H1 (cell line): ENCODE measurements at regions not wholly inside any gene's neighbourhood (a gene's known extent, or its start where the extent isn't known, plus 50 kb on each side); places are given as distances from the start of the nearest gene placed in this dataset.

Source experiments
- CTCF ChIA-PET: fragments of 300-600 bp; sonication (Branson Sonifier 250); formaldehyde crosslinking; loops from one replicate; lab custom pipeline; 2021; ENCODE audit not compliant: partially characterized antibody; lab: Charles Lee
- POLR2A ChIA-PET: fragments of 300-600 bp; sonication (Branson Sonifier 250); formaldehyde crosslinking; loops from one replicate; lab custom pipeline; 2021; ENCODE audit warnings: inconsistent platforms; ENCODE audit not compliant: partially characterized antibody; lab: Charles Lee
- DNase-seq, 2 experiments: peaks; one replicate each; pipeline versions ENCODE4 v3.0.0 to v3.0.0-alpha.2; 2010 to 2022; ENCODE audit warnings: low spot score in 2 of 2, low read depth in 1 of 2, mixed read lengths in 1 of 2
- FAIRE-seq: peaks from 2 replicates; lab custom pipeline; 2011; peaks lifted over from hg19 to GRCh38; lab: Jason Lieb, UNC
- H2AFZ ChIP-seq: 2 replicates; pipeline ENCODE4 v1.8.1; 2012; ENCODE audit warnings: low read length, inconsistent platforms
- H2AK5ac ChIP-seq: 2 replicates; pipeline ENCODE4 v1.6.1; 2013; ENCODE audit warnings: low read depth, low read length
- H2BK120ac ChIP-seq: replicated peaks from 2 replicates; pipeline ENCODE3; 2013; ENCODE audit warnings: low read depth, low read length, inconsistent platforms
- H2BK12ac ChIP-seq: 2 replicates; pipeline ENCODE4 v1.6.1; 2013; ENCODE audit warnings: low read depth, low read length
- H2BK15ac ChIP-seq: 2 replicates; pipeline ENCODE4 v1.6.1; 2013; ENCODE audit warnings: low read length
- H2BK20ac ChIP-seq: 2 replicates; pipeline ENCODE4 v1.6.1; 2013; ENCODE audit warnings: low read length
- H2BK5ac ChIP-seq: 2 replicates; pipeline ENCODE4 v1.6.1; 2013; ENCODE audit warnings: low read depth, low read length
- H3K14ac ChIP-seq: 2 replicates; pipeline ENCODE4 v1.6.1; 2013; ENCODE audit warnings: inconsistent platforms; ENCODE audit not compliant: insufficient read length
- H3K18ac ChIP-seq: 2 replicates; pipeline ENCODE4 v1.6.1; 2013; ENCODE audit warnings: low read length; ENCODE audit errors: extremely low read depth
- H3K23ac ChIP-seq: 2 replicates; pipeline ENCODE4 v1.6.1; 2013; ENCODE audit warnings: inconsistent platforms; ENCODE audit not compliant: insufficient read length
- H3K23me2 ChIP-seq: 2 replicates; pipeline ENCODE4 v1.6.1; 2013; ENCODE audit warnings: low read depth, low read length
- H3K27ac ChIP-seq: 2 replicates; pipeline ENCODE4 v1.6.1; 2011; ENCODE audit warnings: low read depth, low read length, inconsistent platforms
- H3K27me3 ChIP-seq, 4 experiments: replicated peaks in 1 of 4; 1 replicate in 1 of 4; 2 replicates in 3 of 4; pipeline versions ENCODE4 v1.6.1 to v1.8.1; 2011 to 2013; ENCODE audit warnings: low read length in 3 of 4, mild to moderate bottlenecking in 3 of 4, inconsistent platforms in 2 of 4, mixed read lengths in 2 of 4, moderate library complexity in 1 of 4; ENCODE audit not compliant: control insufficient read depth in 3 of 4, insufficient read depth in 3 of 4; ENCODE audit errors: extremely low read depth in 1 of 4
- H3K36me3 ChIP-seq, 4 experiments: 2 replicates each; pipeline versions ENCODE4 v1.6.1 to v1.8.1; 2011 to 2013; ENCODE audit warnings: mild to moderate bottlenecking in 4 of 4, low read length in 3 of 4, moderate library complexity in 2 of 4, control low read depth in 1 of 4, inconsistent platforms in 1 of 4; ENCODE audit not compliant: insufficient read depth in 4 of 4, control insufficient read depth in 2 of 4
- H3K4ac ChIP-seq: replicated peaks from 2 replicates; pipeline ENCODE3; 2013; ENCODE audit warnings: low read length, low read depth, mixed read lengths, inconsistent platforms; ENCODE audit not compliant: insufficient read length
- H3K4me1 ChIP-seq, 4 experiments: replicated peaks in 1 of 4; 1 replicate in 1 of 4; 2 replicates in 3 of 4; pipeline versions ENCODE4 v1.6.1 to v1.8.1; 2011 to 2013; ENCODE audit warnings: low read length in 3 of 4, inconsistent platforms in 2 of 4, mixed read lengths in 1 of 4; ENCODE audit not compliant: insufficient read depth in 4 of 4, control insufficient read depth in 3 of 4
- H3K4me2 ChIP-seq, 2 experiments: 2 replicates each; pipeline versions ENCODE4 v1.6.1 to v1.8.1; 2011 to 2013; ENCODE audit warnings: low read depth in 2 of 2, low read length in 2 of 2, control low read depth in 1 of 2, inconsistent platforms in 1 of 2, mild to moderate bottlenecking in 1 of 2; ENCODE audit not compliant: insufficient read depth in 1 of 2
- H3K4me3 ChIP-seq, 4 experiments: fragments of 200-600, 300-600 bp in 1 of 4; sonication (generic), shearing (Covaris generic), sonication (Bioruptor Twin) in 1 of 4; 2 replicates each; pipeline versions ENCODE4 v1.5.1 to v1.8.1; 2011 to 2016; ENCODE audit warnings: low read length in 4 of 4, low read depth in 3 of 4, control low read depth in 2 of 4, inconsistent platforms in 2 of 4, mild to moderate bottlenecking in 2 of 4, mixed read lengths in 1 of 4, moderate library complexity in 1 of 4; ENCODE audit not compliant: insufficient read depth in 2 of 4; ENCODE audit errors: extremely low read depth in 1 of 4
- H3K56ac ChIP-seq: replicated peaks from 2 replicates; pipeline ENCODE3; 2013; ENCODE audit warnings: low read depth, mild to moderate bottlenecking, mixed read lengths, low read length, inconsistent platforms; ENCODE audit not compliant: insufficient read length
- H3K79me1 ChIP-seq: 2 replicates; pipeline ENCODE4 v1.6.1; 2013; ENCODE audit warnings: low read depth, low read length, control low read depth
- H3K79me2 ChIP-seq, 2 experiments: 2 replicates each; pipeline versions ENCODE4 v1.6.1 to v1.8.1; 2012 to 2013; ENCODE audit warnings: low read length in 2 of 2, mild to moderate bottlenecking in 2 of 2, inconsistent platforms in 1 of 2; ENCODE audit not compliant: insufficient read depth in 2 of 2, control insufficient read depth in 1 of 2
- H3K9ac ChIP-seq, 4 experiments: replicated peaks in 1 of 4; 1 replicate in 1 of 4; 2 replicates in 3 of 4; pipeline versions ENCODE4 v1.6.1 to v1.8.1; 2011 to 2013; ENCODE audit warnings: low read depth in 3 of 4, low read length in 3 of 4, control low read depth in 2 of 4, mild to moderate bottlenecking in 2 of 4, moderate library complexity in 2 of 4, inconsistent platforms in 1 of 4; ENCODE audit errors: extremely low read depth in 1 of 4
- H3K9me3 ChIP-seq, 2 experiments: 2 replicates each; pipeline versions ENCODE4 v1.6.1 to v1.8.1; 2012 to 2013; ENCODE audit warnings: mild to moderate bottlenecking in 2 of 2, moderate library complexity in 2 of 2, control low read depth in 1 of 2, inconsistent platforms in 1 of 2, low read depth in 1 of 2, low read length in 1 of 2, mixed read lengths in 1 of 2; ENCODE audit not compliant: insufficient read depth in 2 of 2
- H4K20me1 ChIP-seq, 2 experiments: replicated peaks in 1 of 2; 2 replicates each; pipeline versions ENCODE3 to v1.8.1; 2011 to 2013; ENCODE audit warnings: inconsistent platforms in 2 of 2, low read length in 2 of 2, mild to moderate bottlenecking in 1 of 2; ENCODE audit not compliant: insufficient read depth in 2 of 2, control insufficient read depth in 1 of 2
- H4K5ac ChIP-seq: 2 replicates; pipeline ENCODE4 v1.6.1; 2013; ENCODE audit warnings: low read length, low read depth, mixed read lengths, inconsistent platforms; ENCODE audit not compliant: insufficient read length
- H4K8ac ChIP-seq: 2 replicates; pipeline ENCODE4 v1.8.0; 2013; ENCODE audit warnings: mild to moderate bottlenecking, moderate library complexity, low read length, inconsistent platforms; ENCODE audit not compliant: insufficient read depth; ENCODE audit errors: extremely low read depth
- H4K91ac ChIP-seq: replicated peaks from 2 replicates; pipeline ENCODE3; 2013; ENCODE audit warnings: low read length, mixed read lengths, inconsistent platforms; ENCODE audit not compliant: insufficient read length
- ATF3 ChIP-seq: IDR thresholded peaks from 2 replicates; pipeline ENCODE4 v1.6.1; 2011; ENCODE audit warnings: low read depth, mild to moderate bottlenecking, low read length; ENCODE audit not compliant: insufficient read depth
- CHD1 ChIP-seq: IDR thresholded peaks from 2 replicates; pipeline ENCODE4 v1.6.1; 2012; ENCODE audit warnings: low read depth, low read length, improper control_type of control experiment
- CHD2 ChIP-seq: IDR thresholded peaks from 2 replicates; pipeline ENCODE4 v1.6.1; 2012; ENCODE audit warnings: low read length, improper control_type of control experiment
- EGR1 ChIP-seq: IDR thresholded peaks from 2 replicates; pipeline ENCODE4 v1.6.1; 2011; ENCODE audit warnings: low read depth, low read length, borderline replicate concordance
- FOSL1 ChIP-seq: IDR thresholded peaks from 2 replicates; pipeline ENCODE4 v1.6.1; 2011; ENCODE audit warnings: mild to moderate bottlenecking, low read depth, low read length, moderate library complexity; ENCODE audit not compliant: insufficient read depth
- GABPA ChIP-seq: IDR thresholded peaks from 2 replicates; pipeline ENCODE4 v1.6.1; 2011; ENCODE audit warnings: mild to moderate bottlenecking, low read length, moderate library complexity, borderline replicate concordance; ENCODE audit not compliant: insufficient read depth
- HDAC2 ChIP-seq, 2 experiments: fragments of 300-600 bp in 1 of 2; sonication (generic) in 1 of 2; IDR thresholded peaks; 2 replicates each; pipeline ENCODE4 v1.6.1; 2011 to 2012; ENCODE audit warnings: low read depth in 2 of 2, low read length in 2 of 2, mild to moderate bottlenecking in 2 of 2, moderate library complexity in 2 of 2, borderline replicate concordance in 1 of 2, inconsistent platforms in 1 of 2
- HDAC6 ChIP-seq: IDR thresholded peaks from one replicate; pipeline ENCODE4 v1.7.1; 2012; ENCODE audit warnings: low read depth, mild to moderate bottlenecking, inconsistent platforms, low read length, moderate library complexity
- JUN ChIP-seq: IDR thresholded peaks from 2 replicates; pipeline ENCODE4 v1.6.1; 2011; ENCODE audit warnings: low read depth, mild to moderate bottlenecking, improper control_type of control experiment, low read length
- KDM1A ChIP-seq: fragments of 200-600, 300-600 bp; sonication (generic); IDR thresholded peaks from 2 replicates; pipeline ENCODE4 v1.7.1; 2016; ENCODE audit warnings: mild to moderate bottlenecking, low read length, borderline replicate concordance
- POLR2A ChIP-seq, 2 experiments: IDR thresholded peaks; 1 replicate in 1 of 2; 2 replicates in 1 of 2; pipeline ENCODE4 v1.6.1; 2011; ENCODE audit warnings: low read depth in 2 of 2, low read length in 2 of 2, mild to moderate bottlenecking in 2 of 2; ENCODE audit errors: control extremely low read depth in 1 of 2
- POLR2AphosphoS5 ChIP-seq: IDR thresholded peaks from 2 replicates; pipeline ENCODE4 v1.6.1; 2011; ENCODE audit warnings: low read depth, low read length
- SIX5 ChIP-seq: IDR thresholded peaks from 2 replicates; pipeline ENCODE4 v1.6.1; 2011; ENCODE audit warnings: mild to moderate bottlenecking, low read depth, low read length
- SP4 ChIP-seq: IDR thresholded peaks from 2 replicates; pipeline ENCODE4 v1.6.1; 2012; ENCODE audit warnings: low read length, inconsistent platforms

GRCh38 chr4:165805406-165805805, 67.6 kb upstream of the TLL1 start:
- H3K79me2 ChIP-seq: no peaks in the 10 kb centered on the region
- no peaks in the 10 kb centered on the region for H3K27me3 ChIP-seq
- no peak overlapping the region for H3K14ac ChIP-seq
- H2BK20ac ChIP-seq: no peak overlapping the region
- no peak overlapping the region for H3K4ac ChIP-seq
- FAIRE-seq (no peak), DNase-seq (no peak)
- H2BK15ac ChIP-seq: no peak overlapping the region
- H3K27ac ChIP-seq: no peak overlapping the region
- H3K23ac ChIP-seq: no peak overlapping the region
- ChIA-PET CTCF (no interaction called here), POLR2A (no interaction called here)
- no peak overlapping the region for H2BK120ac ChIP-seq
- no peak overlapping the region for H3K4me3 ChIP-seq
- no peak overlapping the region for H3K18ac ChIP-seq
- H2BK5ac ChIP-seq: no peak overlapping the region
- no peak overlapping the region for H2AK5ac ChIP-seq
- no peak overlapping the region for H4K5ac ChIP-seq
- H2AFZ ChIP-seq: no peak overlapping the region
- H3K23me2 ChIP-seq: no peaks in the 10 kb centered on the region
- no peaks in the 10 kb centered on the region for H3K36me3 ChIP-seq
- no peaks in the 10 kb centered on the region for H3K79me1 ChIP-seq
- H4K91ac ChIP-seq: no peak overlapping the region
- no peaks in the 10 kb centered on the region for H4K20me1 ChIP-seq
- no peak overlapping the region for H3K56ac ChIP-seq
- H3K9ac ChIP-seq: no peak overlapping the region
- H4K8ac ChIP-seq: no peak overlapping the region
- H3K4me2 ChIP-seq: no peak overlapping the region
- H2BK12ac ChIP-seq: no peak overlapping the region
- H3K4me1 ChIP-seq: no peaks in the 10 kb centered on the region
- no peaks in the 10 kb centered on the region for H3K9me3 ChIP-seq
- TF ChIP-seq GABPA: no peak
- no peak for TF ChIP-seq HDAC6
- no peak for TF ChIP-seq EGR1
- TF ChIP-seq SP4: no peak
- no peak for TF ChIP-seq CHD2
- TF ChIP-seq ATF3: no peak
- TF ChIP-seq JUN: no peak
- TF ChIP-seq POLR2AphosphoS5: no peak
- no peak for TF ChIP-seq FOSL1
- no peak for TF ChIP-seq SIX5
- no peak for TF ChIP-seq HDAC2 (IDR thresholded peaks at IDR 0.05; ENCODE audit: borderline replicate concordance in 1 of 2, low read depth in 2 of 2, low read length in 2 of 2)
- no peak for TF ChIP-seq POLR2A (IDR thresholded peaks at IDR 0.05; ENCODE audit: control extremely low read depth in 1 of 2, low read depth in 2 of 2, low read length in 2 of 2)
- no peak for TF ChIP-seq KDM1A
- TF ChIP-seq CHD1: no peak
